ENCODE measurements at regions not wholly inside any gene's neighbourhood (a gene's known extent, or its start where the extent isn't known, plus 50 kb on each side); places are given as distances from the start of the nearest gene placed in this dataset.

- TF ChIP-seq FOXP2 (optimal IDR thresholded peaks at IDR 0.05; ENCODE audit: borderline replicate concordance, extremely low read depth, extremely low read length, insufficient read depth) (no peak), TAF1 (IDR thresholded peaks at IDR 0.05; ENCODE audit: borderline replicate concordance, insufficient read depth, low read length) (no peak), REST (IDR thresholded peaks at IDR 0.05; ENCODE audit: insufficient read depth in 1 of 2, low read depth in 2 of 2, low read length in 2 of 2) (no peak), POLR2AphosphoS5 (IDR thresholded peaks at IDR 0.05; ENCODE audit: low read depth, low read length) (no peak), SIN3A (IDR thresholded peaks at IDR 0.05; ENCODE audit: borderline replicate concordance, insufficient read depth, low read length) (no peak)
Measured at GRCh38 chr18:34648269-34648985, 61.7 kb upstream of the DTNA start.

- TF ChIP-seq SIN3A (IDR thresholded peaks at IDR 0.05; ENCODE audit: borderline replicate concordance, insufficient read depth, low read length): no peak
- TF ChIP-seq FOXP2 (optimal IDR thresholded peaks at IDR 0.05; ENCODE audit: borderline replicate concordance, extremely low read depth, extremely low read length, insufficient read depth): no peak
- no peak for TF ChIP-seq TAF1 (IDR thresholded peaks at IDR 0.05; ENCODE audit: borderline replicate concordance, insufficient read depth, low read length)
- no peak for TF ChIP-seq POLR2AphosphoS5 (IDR thresholded peaks at IDR 0.05; ENCODE audit: low read depth, low read length)
- TF ChIP-seq REST (IDR thresholded peaks at IDR 0.05; ENCODE audit: insufficient read depth in 1 of 2, low read depth in 2 of 2, low read length in 2 of 2): no peak
Measured at GRCh38 chr18:34649080-34649479, 61.0 kb upstream of the DTNA start.

- TF ChIP-seq SIN3A (IDR thresholded peaks at IDR 0.05; ENCODE audit: borderline replicate concordance, insufficient read depth, low read length): no peak
- no peak for TF ChIP-seq REST (IDR thresholded peaks at IDR 0.05; ENCODE audit: insufficient read depth in 1 of 2, low read depth in 2 of 2, low read length in 2 of 2)
- TF ChIP-seq POLR2AphosphoS5 (IDR thresholded peaks at IDR 0.05; ENCODE audit: low read depth, low read length): no peak
- TF ChIP-seq TAF1 (IDR thresholded peaks at IDR 0.05; ENCODE audit: borderline replicate concordance, insufficient read depth, low read length): no peak
- TF ChIP-seq FOXP2 (optimal IDR thresholded peaks at IDR 0.05; ENCODE audit: borderline replicate concordance, extremely low read depth, extremely low read length, insufficient read depth): no peak
Measured at GRCh38 chr18:34650121-34650545, 60.0 kb upstream of the DTNA start.

- TF ChIP-seq FOXP2 (optimal IDR thresholded peaks at IDR 0.05; ENCODE audit: borderline replicate concordance, extremely low read depth, extremely low read length, insufficient read depth) (no peak), POLR2AphosphoS5 (IDR thresholded peaks at IDR 0.05; ENCODE audit: low read depth, low read length) (no peak), SIN3A (IDR thresholded peaks at IDR 0.05; ENCODE audit: borderline replicate concordance, insufficient read depth, low read length) (no peak), TAF1 (IDR thresholded peaks at IDR 0.05; ENCODE audit: borderline replicate concordance, insufficient read depth, low read length) (no peak), REST (IDR thresholded peaks at IDR 0.05; ENCODE audit: insufficient read depth in 1 of 2, low read depth in 2 of 2, low read length in 2 of 2) (no peak)
Measured at GRCh38 chr18:34651586-34652369, 58.3 kb upstream of the DTNA start.

Measured in PFSK-1 (cell line).